ENCODE measurements at regions not wholly inside any gene's neighbourhood (a gene's known extent, or its start where the extent isn't known, plus 50 kb on each side); places are given as distances from the start of the nearest gene placed in this dataset.

DNA sequence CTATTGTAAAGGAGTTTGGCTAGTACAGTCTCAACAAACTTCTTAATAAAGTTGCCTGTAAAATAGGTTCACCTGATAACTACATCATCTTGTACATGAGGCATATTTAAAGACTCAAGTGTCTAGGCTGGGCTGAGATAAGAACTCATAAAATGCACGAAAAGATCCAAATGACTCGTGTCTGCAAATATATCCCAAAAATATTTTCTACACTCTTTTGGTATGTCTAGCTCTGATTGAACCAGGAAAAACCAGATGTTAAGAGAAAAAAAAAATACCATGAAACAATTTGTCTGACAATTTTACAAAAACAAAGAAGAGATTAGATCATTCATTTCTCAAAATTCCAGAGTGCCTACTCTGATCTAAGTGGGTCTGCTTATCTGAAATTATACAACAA lies 166.9 kb upstream of the OSR1 start:
- no peaks in the 10 kb centered on the region for H3K9me3 ChIP-seq (ENCODE audit: low read depth, low read length, poor library complexity, severe bottlenecking)
- ChIA-PET POLR2A (ENCODE audit: low non-redundant PET) (no interaction called here), CTCF (no interaction called here)
- no peak for DNase-seq (ENCODE audit: low spot score)
- no peak for TF ChIP-seq EZH2 (IDR thresholded peaks at IDR 0.05; ENCODE audit: borderline replicate concordance, low read depth, low read length, poor library complexity, severe bottlenecking)
- TF ChIP-seq CTCF (conservative IDR thresholded peaks at IDR 0.05; ENCODE audit: low read depth, low read length): no peak
- intact Hi-C loops (cut with micrococcal nuclease; ENCODE audit: unreplicated experiment): no loop called here
- H3K27ac ChIP-seq (ENCODE audit: low read depth, low read length, poor library complexity, severe bottlenecking): no peak overlapping the region
- no peaks in the 10 kb centered on the region for H3K36me3 ChIP-seq (ENCODE audit: insufficient read depth, low read length, poor library complexity, severe bottlenecking)
- H3K4me1 ChIP-seq (ENCODE audit: insufficient read depth, low read length, poor library complexity, severe bottlenecking): no peaks in the 10 kb centered on the region
- H3K4me3 ChIP-seq (ENCODE audit: low read depth, low read length, poor library complexity, severe bottlenecking): no peak overlapping the region
- no TSS peak for BruUV-seq (replicated peaks)
- H3K27me3 ChIP-seq (replicated peaks; ENCODE audit: insufficient read depth, low read depth, low read length, poor library complexity): no peaks in the 10 kb centered on the region

DNA sequence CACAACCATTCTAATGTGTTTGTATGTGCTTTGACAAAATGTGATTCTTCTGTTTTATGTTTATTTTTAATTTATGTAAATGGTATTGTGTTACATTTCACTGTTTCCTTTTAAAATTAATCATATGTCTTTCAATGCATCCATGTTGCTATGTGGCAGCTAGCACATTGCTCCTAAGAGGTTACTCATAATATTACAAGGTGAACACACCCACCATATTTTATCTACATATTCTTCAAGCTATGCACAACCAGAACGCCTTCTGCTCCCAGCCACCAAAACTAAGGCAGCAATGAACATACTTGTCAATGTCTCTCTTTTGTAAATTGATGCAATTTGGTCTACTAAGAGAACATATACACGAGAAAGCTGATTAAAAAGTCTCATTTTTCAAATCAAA lies 160.6 kb upstream of the OSR1 start:
- no TSS peak for BruUV-seq (replicated peaks)
- intact Hi-C loops (cut with micrococcal nuclease; ENCODE audit: unreplicated experiment): no loop called here
- H3K4me1 ChIP-seq (ENCODE audit: insufficient read depth, low read length, poor library complexity, severe bottlenecking): no peaks in the 10 kb centered on the region
- CTCF ChIA-PET: no interaction called here
- no peak overlapping the region for H3K27ac ChIP-seq (ENCODE audit: low read depth, low read length, poor library complexity, severe bottlenecking)
- H3K9me3 ChIP-seq (ENCODE audit: low read depth, low read length, poor library complexity, severe bottlenecking): no peaks in the 10 kb centered on the region
- DNase-seq (ENCODE audit: low spot score): no peak
- H3K27me3 ChIP-seq (replicated peaks; ENCODE audit: insufficient read depth, low read depth, low read length, poor library complexity): no peaks in the 10 kb centered on the region
- POLR2A ChIA-PET (ENCODE audit: low non-redundant PET): no interaction called here
- TF ChIP-seq CTCF (conservative IDR thresholded peaks at IDR 0.05; ENCODE audit: low read depth, low read length): no peak
- no peak for TF ChIP-seq EZH2 (IDR thresholded peaks at IDR 0.05; ENCODE audit: borderline replicate concordance, low read depth, low read length, poor library complexity, severe bottlenecking)
- H3K4me3 ChIP-seq (ENCODE audit: low read depth, low read length, poor library complexity, severe bottlenecking): no peak overlapping the region
- H3K36me3 ChIP-seq (ENCODE audit: insufficient read depth, low read length, poor library complexity, severe bottlenecking): no peaks in the 10 kb centered on the region

DNA sequence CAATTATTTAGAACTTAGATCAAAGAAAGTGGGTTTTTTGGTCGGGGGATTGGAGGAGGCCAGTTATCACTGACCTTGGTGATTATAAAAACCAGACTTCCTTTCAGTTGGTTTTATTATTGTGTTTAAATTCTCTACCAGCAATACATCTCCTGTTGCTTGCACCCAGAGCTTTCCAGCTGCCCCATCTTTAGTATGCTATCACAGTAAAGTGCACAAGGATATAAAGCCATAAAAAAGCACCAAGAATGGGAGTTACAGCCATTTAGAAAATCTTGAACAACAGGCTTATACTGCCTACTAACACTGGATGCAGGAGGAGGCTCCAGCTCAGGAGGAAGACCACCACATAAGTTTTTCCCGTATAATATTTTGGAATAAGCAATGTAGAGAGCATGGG lies 148.7 kb upstream of the OSR1 start:
- no TSS peak for BruUV-seq (replicated peaks)
- Histone ChIP-seq H3K4me1 (ENCODE audit: insufficient read depth, low read length, poor library complexity, severe bottlenecking) (no peaks in the 10 kb centered on the region), H3K36me3 (ENCODE audit: insufficient read depth, low read length, poor library complexity, severe bottlenecking) (no peaks in the 10 kb centered on the region), H3K27me3 (replicated peaks; ENCODE audit: insufficient read depth, low read depth, low read length, poor library complexity) (peaks cover 35% of the 10 kb centered on the region), H3K4me3 (ENCODE audit: low read depth, low read length, poor library complexity, severe bottlenecking) (no peak overlapping the region), H3K27ac (ENCODE audit: low read depth, low read length, poor library complexity, severe bottlenecking) (no peak overlapping the region), H3K9me3 (ENCODE audit: low read depth, low read length, poor library complexity, severe bottlenecking) (no peaks in the 10 kb centered on the region)
- ChIA-PET CTCF (no interaction called here), POLR2A (ENCODE audit: low non-redundant PET) (no interaction called here)
- no peak for TF ChIP-seq CTCF (conservative IDR thresholded peaks at IDR 0.05; ENCODE audit: low read depth, low read length)
- no peak for DNase-seq (ENCODE audit: low spot score)
- intact Hi-C loops (cut with micrococcal nuclease; ENCODE audit: unreplicated experiment): no loop called here
